Retinal pigment epithelial cell (primary cell): ENCODE measurements at regions not wholly inside any gene's neighbourhood (a gene's known extent, or its start where the extent isn't known, plus 50 kb on each side); places are given as distances from the start of the nearest gene placed in this dataset.

Experiments used
- DNase-seq: peaks from one replicate; pipeline ENCODE4 v3.0.0-alpha.2; 2010; ENCODE audit warnings: low read depth
- H3K4me3 ChIP-seq: 2 replicates; pipeline ENCODE4 v1.5.1; 2011; ENCODE audit warnings: mild to moderate bottlenecking, low read length, control low read depth, moderate library complexity
- TF ChIP-seq, protein P1 (sequence below): conservative IDR thresholded peaks from 2 replicates; pipeline ENCODE4 v1.5.1; 2011; ENCODE audit warnings: low read depth, low read length, control low read depth, inconsistent platforms

GRCh38 chr7:121449329-121449728 lies 53.2 kb upstream of the FAM3C start:
- TF ChIP-seq, protein P1, sequence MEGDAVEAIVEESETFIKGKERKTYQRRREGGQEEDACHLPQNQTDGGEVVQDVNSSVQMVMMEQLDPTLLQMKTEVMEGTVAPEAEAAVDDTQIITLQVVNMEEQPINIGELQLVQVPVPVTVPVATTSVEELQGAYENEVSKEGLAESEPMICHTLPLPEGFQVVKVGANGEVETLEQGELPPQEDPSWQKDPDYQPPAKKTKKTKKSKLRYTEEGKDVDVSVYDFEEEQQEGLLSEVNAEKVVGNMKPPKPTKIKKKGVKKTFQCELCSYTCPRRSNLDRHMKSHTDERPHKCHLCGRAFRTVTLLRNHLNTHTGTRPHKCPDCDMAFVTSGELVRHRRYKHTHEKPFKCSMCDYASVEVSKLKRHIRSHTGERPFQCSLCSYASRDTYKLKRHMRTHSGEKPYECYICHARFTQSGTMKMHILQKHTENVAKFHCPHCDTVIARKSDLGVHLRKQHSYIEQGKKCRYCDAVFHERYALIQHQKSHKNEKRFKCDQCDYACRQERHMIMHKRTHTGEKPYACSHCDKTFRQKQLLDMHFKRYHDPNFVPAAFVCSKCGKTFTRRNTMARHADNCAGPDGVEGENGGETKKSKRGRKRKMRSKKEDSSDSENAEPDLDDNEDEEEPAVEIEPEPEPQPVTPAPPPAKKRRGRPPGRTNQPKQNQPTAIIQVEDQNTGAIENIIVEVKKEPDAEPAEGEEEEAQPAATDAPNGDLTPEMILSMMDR = peak; percentile 14
- DNase-seq = no peak
- H3K4me3 ChIP-seq = no peak overlapping the region

GRCh38 chr7:121448429-121448828 lies 52.3 kb upstream of the FAM3C start:
- no peak for DNase-seq
- TF ChIP-seq, protein P1 = no peak

GRCh38 chr7:121447911-121448300 lies 51.8 kb upstream of the FAM3C start:
- TF ChIP-seq, protein P1 = no peak
- no peak for DNase-seq

More at GRCh38 chr7:121448429-121448828, 52.3 kb upstream of the FAM3C start:
- no peak overlapping the region for H3K4me3 ChIP-seq

DNA sequence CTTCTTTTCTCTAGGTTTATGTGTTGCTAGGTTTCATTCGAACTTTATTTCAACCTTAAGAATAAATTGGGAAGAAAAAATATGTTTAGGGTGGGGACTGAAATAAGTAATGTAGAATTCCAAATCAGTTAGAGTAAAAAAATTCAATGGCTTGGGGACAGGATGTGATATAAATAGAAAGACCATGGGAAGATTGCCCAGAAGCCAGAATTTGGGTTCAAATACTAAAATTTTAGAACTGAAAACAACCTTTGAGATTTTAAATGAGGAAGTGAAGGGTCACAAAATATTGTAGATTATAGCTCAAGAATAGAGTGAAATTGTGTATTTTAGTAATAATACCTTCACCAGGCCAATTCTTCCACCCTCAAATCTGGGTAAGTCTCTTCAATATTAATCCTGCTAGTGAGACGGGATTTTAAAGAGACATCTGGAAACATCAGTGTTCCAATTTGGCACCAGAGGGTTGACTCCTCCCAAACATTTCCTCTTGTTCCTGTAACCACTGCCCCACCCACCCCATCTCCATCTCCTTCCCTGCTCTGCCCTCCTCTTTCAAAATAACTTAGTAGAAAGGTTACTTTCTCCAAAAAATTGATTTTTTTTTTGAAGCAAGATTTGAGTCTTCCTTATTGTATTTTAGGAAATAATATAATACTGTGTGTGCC lies 51.3 kb upstream of the FAM3C start:
- DNase-seq = no peak
- TF ChIP-seq, protein P1 = no peak
- no peak overlapping the region for H3K4me3 ChIP-seq

More at GRCh38 chr7:121447911-121448300, 51.8 kb upstream of the FAM3C start:
- H3K4me3 ChIP-seq = no peak overlapping the region

GRCh38 chr7:121446526-121446925 lies 50.4 kb upstream of the FAM3C start:
- DNase-seq = no peak
- TF ChIP-seq, protein P1 = no peak
- H3K4me3 ChIP-seq = no peak overlapping the region
